GM19240 (cell line): ENCODE measurements at regions not wholly inside any gene's neighbourhood (a gene's known extent, or its start where the extent isn't known, plus 50 kb on each side); places are given as distances from the start of the nearest gene placed in this dataset.

ENCODE experiments used
- DNase-seq: peaks from one replicate; pipeline ENCODE4 v3.0.0; 2011; ENCODE audit warnings: low spot score; ENCODE audit not compliant: insufficient read length

DNA sequence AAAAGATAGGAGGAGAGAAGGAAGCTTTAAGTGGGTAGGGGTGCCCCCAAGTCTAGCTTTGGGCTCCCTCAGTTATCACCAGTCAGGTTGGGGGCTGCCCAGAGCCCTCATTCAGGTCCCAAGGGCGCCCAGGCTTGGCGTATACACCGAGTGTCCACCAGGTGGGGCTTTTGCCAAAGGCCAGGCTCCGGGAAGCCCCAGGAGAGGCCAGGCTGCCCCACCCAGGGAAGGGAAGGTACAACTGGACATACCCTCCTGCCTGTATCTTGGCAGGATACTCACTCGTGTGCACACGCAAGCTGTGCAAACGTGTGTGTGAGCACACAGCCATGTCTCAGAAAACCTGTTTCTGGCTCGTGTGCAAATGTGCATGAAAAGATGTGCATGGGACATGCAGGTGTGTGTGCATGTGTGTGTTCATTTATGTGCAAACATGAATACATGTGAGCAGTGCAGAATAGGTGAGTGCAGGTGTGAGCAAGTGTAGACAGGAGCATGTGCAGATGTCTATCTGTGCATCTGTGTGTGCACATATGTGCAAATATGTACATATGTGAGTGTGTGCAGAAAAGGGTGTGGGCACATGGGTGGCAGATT lies 103.9 kb upstream of the MYL2 start:
- peak; percentile 38 for DNase-seq

DNA sequence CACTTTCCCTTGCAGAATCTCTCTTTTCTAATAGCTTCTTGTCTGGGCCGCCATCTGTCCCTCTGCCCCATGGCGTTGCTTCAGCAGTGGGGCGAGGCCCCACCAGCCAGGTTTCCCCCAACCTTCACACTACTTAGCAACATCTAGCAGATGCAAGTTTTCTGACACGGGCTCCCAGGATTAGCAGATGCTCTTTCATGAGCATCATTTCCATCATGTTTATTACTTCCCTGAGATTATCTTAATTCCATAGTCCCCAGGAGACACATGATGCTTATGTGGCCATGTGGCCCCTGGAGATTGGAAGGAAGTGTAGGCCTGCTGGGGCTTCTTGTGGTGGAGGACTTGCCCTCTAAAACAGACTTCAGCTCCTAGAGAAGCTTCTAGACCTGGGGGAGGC lies 102.0 kb upstream of the MYL2 start:
- DNase-seq = no peak

DNA sequence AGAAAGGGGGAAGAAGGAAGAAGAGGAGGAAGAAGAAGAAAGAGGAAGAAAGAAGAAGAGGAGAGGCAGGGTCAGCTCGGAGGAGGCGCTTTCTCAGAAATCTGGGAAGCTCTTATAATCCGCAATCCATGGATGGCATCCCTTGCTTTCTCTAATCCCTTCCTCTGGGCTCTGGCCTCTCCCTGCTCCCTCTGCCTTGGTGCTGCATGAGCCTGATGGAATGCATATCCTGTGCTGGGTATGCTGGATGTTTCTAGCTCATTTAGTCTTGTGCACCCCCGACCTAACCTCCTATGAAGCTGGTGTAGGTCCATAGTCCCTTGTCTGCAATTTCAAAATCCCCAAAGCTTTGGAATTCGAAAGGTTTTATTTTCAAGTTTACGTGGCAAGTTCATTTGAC lies 94.2 kb upstream of the MYL2 start:
- no peak for DNase-seq

DNA sequence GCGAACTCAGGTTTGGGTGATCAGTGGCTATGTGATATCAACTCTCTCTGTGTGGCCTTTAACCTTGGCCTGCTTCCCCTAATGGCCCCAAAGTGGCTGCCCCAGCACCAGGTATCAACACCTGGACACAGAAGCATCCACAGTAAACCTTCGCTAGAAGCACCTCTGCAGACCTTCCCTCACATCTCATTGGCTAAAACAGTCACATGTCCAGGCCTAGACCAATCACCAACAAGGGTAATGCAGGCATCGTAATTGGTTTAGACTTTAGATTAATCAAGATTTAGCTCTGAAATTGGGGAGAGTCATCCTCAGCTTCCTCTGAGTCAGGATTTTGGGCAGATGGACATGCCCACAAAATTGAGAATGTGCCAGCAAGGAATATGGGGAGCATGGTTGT lies 92.5 kb upstream of the MYL2 start:
- no peak for DNase-seq

DNA sequence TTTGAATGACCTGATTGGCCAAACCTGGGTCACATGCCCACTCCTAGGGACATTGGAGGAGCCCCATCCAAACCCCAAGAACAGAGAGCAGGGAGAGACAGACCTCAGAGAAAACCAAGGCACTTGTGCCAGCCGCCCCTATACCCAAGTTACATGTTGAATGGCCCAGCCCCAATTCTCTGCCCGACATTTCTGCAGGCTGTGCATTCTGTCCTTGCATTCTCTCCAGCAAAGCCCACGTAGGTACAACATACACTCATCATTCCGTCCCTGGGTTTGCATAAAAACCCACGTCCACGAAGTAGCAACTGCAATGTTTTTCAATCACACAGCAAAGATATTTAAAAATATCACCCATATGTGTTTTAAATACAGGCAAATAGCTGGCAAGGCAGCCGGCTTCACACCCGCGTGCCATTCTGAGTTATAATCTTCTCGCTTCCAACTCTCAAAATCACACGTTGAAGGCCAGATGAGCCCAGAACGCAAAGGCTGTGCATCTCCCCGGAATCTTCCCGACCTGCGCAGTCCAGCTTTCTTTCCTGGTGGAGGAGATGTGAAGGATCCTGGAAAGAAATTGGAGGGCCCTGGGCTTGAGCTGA lies 91.7 kb upstream of the MYL2 start:
- no peak for DNase-seq

DNA sequence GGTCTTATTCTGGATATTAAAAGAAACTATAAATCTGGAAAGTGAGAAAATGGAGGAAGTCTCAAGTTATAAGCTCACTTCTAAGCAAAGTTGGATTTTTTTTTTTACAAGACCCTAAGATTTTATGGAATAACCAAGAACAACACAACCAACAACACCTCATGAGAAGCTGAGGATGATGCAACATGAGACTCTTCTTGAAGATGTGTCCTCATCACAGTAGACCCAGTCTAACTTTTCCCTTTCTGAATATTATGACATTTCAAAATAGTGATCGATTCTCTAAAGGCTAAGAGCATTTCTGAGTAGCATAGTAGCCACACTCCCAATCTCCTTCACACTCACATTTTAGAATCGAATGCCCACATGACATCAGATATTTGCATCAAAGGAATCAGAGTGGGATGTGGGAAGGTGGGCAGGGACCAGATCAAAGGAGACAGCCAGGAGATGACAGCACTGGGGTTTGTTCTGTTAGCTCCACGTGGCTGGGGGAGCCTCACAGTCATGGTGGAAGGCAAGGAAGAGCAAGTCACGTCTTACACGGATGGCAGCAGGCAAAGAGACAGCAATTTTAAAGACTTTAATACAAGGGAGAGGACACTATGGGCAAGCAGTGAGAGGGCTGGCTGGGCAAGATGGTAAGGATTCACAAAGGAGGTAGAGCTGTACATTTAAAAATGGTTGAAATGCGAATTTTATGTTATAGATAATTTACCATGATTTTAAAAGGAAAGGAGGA lies 90.7 kb upstream of the MYL2 start:
- no peak for DNase-seq

DNA sequence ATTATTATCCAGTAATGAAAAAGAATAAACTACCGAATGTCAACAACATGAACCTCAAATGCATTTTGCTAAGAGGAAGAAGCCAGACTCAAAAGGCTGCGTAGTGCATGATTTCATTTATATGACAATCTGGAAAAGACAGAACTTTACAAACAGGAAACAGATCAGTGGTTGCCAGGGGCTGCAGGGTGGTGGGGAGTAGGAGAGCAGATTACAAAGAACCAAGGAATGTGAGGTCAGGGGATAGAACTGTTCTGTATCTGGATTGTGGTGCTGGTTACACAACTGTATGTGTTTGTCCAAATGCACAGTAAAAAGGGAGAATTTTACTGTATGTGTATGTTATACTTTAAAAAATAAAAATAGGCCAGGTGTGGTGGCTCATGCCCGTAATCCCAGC lies 89.7 kb upstream of the MYL2 start:
- no peak for DNase-seq

DNA sequence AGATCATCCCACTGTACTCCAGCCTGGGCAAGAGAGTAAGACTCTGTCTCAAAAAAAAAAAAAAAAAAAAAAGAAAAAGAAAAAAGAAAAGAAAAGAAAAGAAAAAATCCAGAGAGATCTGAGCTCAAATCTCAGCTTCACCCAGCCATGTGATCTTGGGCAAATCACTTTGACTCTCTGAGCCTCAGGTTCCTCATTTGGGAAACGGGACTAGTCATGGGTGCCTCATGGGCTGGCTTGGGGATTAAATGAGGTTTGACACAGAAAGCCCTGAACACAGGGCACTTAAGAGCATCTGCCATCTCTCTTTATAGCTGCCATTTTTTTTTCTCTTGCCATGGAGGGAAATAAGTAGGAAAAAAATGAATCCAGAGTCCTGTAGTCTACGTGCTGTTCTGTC lies 86.2 kb upstream of the MYL2 start:
- no peak for DNase-seq

DNA sequence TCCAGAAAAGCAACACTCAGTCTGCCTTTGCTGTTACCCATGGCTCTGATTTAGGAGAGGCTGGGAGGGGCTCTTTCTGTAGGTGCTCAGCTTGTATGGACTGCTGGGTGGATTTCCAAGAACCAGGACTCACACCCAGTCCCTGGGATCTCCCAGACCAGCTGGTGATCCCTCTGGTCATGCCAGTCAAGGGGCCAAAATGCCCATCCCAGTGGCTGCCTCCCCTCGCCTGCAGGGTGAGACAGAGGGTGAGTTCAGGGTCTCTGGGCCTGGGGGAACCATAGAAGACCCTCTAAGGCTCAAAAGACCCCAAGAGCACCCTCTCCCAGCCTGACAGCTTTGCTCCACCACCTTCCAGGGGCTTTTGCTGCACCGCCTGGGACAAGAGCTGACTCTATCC lies 78.6 kb upstream of the MYL2 start:
- no peak for DNase-seq

DNA sequence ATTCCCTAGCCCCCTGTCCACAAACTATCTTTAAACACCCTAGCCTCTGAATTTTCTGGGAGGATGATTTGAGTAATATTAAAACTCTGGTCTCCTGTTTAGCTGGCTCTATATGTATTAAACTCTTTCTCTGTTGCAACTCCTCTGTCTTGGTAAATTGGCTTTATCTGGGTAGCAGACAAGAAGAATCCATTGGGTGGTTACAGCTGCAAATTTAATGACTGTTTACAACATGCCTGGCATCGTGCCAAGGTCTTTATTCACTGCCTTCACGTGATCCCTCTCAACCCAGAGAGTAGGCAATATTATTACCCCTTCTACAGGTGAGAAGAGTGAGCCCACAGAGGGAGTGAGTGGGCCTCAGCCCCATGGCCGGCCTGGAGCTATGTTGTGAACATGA lies 77.8 kb upstream of the MYL2 start:
- DNase-seq = no peak

DNA sequence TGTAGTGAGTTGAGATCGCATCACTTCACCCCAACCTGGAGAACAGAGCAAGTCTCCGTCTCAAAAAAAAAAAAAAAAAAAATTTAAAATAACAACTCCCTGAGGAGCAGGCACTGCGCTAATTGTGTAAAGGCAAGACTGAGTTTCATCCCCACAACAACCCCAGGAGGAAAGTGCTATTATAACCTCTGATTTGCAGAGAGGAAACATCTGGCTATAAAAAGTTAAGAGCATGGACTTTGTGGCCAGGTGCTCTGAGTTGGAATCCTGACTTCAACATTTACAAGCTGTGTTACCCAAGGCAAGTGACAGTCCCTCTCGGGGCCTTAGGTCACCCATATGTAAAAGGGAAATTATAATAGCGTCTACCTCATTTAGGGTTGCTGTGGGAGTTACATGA lies 76.0 kb upstream of the MYL2 start:
- DNase-seq = no peak

DNA sequence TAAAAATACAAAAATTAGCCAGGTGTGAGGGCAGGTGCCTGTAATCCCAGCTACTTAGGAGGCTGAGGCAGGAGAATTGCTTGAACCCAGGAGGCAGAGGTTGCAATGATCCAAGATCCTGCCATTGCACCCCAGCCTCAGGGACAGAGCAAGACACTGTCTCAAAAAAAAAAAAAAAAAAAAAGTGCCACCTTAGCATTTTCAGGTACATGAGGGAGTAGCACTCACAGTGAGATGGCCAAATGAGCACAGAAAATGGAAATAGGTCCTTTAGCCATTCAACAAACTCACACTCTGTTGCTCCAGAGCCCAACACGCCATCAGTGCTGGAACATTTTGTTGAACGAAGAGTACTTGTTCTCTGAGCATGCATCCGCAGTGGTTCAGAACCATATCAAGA lies 75.2 kb upstream of the MYL2 start:
- no peak for DNase-seq

DNA sequence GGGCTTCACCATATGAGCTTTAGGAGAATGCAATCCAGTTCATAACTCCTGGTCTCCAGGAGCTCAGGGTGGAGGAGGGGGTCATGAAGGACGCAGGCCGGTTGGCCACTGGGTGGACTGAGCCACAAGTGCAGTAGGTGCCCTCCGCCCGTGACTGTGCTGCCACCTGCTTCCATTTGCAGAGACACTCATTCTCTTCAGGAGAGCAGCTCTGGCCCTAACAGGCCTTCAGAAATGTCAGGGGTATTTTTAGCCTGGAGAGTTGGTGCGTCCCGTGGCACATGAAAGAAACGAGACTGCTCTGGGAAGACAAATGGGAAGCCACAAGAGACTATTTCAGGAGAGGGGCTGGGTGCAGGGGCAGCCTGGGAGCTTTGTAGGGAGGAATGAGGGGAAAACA lies 74.6 kb upstream of the MYL2 start:
- DNase-seq = no peak

DNA sequence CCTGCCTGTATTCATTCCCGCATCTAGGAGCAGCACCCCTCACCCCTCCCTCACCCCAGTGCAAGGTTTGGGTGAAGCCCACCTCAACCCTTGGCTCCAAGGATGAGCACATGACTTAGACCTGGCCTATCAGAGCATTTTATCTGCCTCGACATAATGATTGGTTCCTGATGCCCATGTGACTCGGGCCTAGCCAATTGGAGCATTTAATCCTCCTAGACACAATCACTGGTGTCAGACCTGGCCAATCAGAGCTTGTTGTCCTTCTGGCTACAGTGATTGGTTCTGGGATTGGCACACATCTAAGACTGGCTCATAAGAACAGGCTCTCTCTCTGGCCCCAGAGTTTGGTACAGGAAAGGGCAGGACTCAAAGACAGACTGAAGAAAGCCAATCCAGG lies 73.1 kb upstream of the MYL2 start:
- DNase-seq = no peak

DNA sequence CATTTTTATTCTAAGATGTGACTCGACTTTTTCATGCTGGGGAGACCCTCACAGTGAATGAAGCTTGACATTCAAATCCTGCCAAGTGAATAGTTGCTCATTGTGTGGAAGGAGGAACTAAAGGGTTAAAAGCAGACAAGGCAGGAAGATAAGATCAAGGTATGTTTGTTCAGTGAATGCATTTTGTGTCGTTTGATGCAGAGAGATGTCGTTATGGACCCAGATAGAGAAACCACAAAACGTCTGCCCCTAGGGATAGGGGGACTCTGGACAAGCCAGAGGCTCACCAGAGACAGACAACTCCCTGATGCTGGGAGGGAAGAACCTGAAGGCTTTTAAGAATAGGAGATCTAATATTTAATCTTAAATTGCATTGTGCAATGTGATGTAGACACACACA lies 72.5 kb upstream of the MYL2 start:
- no peak for DNase-seq

DNA sequence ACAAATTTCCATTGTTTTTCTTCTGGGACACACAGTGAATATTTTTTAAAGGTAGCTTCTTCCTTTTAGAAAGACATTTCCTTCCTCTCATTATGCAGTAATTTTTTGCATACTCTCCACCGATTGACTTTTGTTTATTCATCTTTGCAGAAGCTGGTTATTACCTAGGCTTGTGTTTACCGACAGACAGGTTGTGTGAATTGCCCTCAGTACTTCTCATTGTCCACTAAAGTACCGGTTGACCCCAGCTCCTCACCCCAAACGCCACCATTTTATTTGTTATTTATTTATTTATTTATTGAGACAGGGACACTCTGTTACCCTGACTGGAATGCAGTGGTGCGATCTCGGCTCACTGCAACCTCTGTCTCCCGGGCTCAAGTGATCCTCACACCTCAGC lies 63.4 kb upstream of the MYL2 start:
- DNase-seq = no peak

DNA sequence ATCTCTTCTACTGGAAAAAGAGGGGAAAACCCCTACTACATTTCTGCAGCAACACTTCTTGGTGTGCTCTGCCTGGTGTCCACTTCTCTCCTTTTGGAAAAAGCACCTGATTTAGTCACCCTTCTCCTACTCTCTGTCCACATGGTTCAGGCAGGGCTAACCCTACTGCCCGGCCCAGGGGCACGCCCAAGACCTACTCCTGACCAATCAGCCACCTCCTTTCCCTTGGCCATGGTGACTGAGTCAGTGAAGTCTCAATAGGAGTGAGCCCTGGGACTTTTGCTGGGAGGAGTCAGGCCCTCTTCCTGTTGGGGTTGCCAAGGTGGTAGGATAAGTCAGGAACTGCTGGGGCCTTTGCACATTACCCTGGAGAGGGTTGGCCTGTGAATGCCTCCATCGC lies 52.5 kb upstream of the MYL2 start:
- no peak for DNase-seq

DNA sequence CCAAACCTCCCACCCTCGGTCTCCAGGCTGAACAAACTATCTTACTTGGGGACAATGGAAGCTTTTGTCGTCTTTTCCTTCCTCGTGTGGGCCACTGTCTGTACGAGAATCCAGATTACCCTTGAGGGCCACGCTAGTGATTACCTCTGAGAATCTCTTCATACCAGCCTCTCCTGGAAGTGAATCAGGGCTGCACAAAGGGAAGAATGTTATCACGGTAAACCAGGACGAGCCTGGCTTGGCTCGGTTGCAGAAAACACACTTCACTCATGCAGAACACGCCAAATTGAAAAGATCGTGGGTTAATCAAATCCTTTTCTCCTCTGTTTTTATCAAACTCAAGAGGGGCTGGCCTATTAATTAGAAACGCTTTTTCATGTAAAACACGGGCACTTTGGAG lies 51.6 kb upstream of the MYL2 start:
- DNase-seq = no peak

DNA sequence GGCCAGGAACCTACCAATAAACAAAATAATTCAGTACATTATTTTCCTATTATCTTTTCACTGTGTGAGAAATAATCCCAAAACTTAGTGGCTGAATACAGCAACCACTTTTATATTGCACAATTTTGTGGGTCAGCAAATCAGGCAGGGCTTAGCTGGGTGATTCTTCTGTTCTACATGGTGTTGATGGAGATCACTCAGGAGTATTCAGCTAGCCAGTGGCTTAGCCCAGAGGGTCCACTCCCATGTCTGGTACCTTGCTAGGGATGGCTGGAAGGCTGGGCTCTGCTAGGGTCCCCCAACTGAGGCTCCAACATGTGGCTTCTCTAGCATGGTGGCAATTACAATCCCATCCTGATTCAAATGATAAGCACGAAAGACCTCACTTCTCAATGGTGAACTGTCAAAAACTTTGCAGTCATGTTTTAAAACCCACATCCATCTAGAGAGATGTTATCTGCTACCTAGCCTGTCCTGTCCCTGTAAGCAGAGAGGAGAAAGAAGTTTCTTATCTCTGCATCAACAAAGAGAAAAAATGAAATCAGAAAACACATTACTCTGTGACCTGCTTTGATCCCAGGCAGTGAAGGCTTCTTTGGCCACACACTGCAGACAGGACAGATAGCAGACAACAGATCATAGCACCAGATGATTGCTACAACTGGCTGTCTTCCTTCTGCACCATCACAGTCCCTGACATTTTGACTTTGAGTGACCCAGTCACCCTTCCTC lies 51.0 kb upstream of the MYL2 start:
- DNase-seq = no peak
